Retina (tissue), 1 donor: ENCODE measurements at regions not wholly inside any gene's neighbourhood (a gene's known extent, or its start where the extent isn't known, plus 50 kb on each side); places are given as distances from the start of the nearest gene placed in this dataset.

Experiments
- DNase-seq: peaks from one replicate; pipeline ENCODE4 v3.0.0-alpha.2; 2016

GRCh38 chr16:79366635-79367034, 233.9 kb downstream of the MAF start:
- DNase-seq = no peak

GRCh38 chr16:79365702-79366101, 234.8 kb downstream of the MAF start:
- no peak for DNase-seq

- no peak for DNase-seq
Observed at GRCh38 chr16:79363484-79363883, 237.1 kb downstream of the MAF start.

- no peak for DNase-seq
Observed at GRCh38 chr16:79363035-79363434, 237.5 kb downstream of the MAF start.

- DNase-seq = no peak
Observed at GRCh38 chr16:79362300-79362970, 238.1 kb downstream of the MAF start.

GRCh38 chr16:79361132-79361751, 239.3 kb downstream of the MAF start:
- no peak for DNase-seq

GRCh38 chr16:79360267-79360666, 240.3 kb downstream of the MAF start:
- no peak for DNase-seq

GRCh38 chr16:79359082-79359481, 241.5 kb downstream of the MAF start:
- DNase-seq = no peak

- no peak for DNase-seq
Observed at GRCh38 chr16:79358188-79358587, 242.3 kb downstream of the MAF start.

- no peak for DNase-seq
Observed at GRCh38 chr16:79355600-79356358, 244.8 kb downstream of the MAF start.

GRCh38 chr16:79351927-79352326, 248.6 kb downstream of the MAF start:
- DNase-seq = no peak

- DNase-seq = no peak
Observed at GRCh38 chr16:79349803-79350202, 250.7 kb downstream of the MAF start.

- no peak for DNase-seq
Observed at GRCh38 chr16:79348521-79349306, 251.8 kb downstream of the MAF start.

GRCh38 chr16:79347277-79347676, 253.3 kb downstream of the MAF start:
- peak; percentile 69 for DNase-seq

GRCh38 chr16:79339863-79340262, 260.7 kb downstream of the MAF start:
- peak; percentile 51 for DNase-seq

- no peak for DNase-seq
Observed at GRCh38 chr16:79337906-79338305, 262.6 kb downstream of the MAF start.

GRCh38 chr16:79336437-79337229, 263.9 kb downstream of the MAF start:
- DNase-seq = no peak

- DNase-seq = no peak
Observed at GRCh38 chr16:79334127-79334526, 266.4 kb downstream of the MAF start.

- no peak for DNase-seq
Observed at GRCh38 chr16:79331066-79331465, 269.5 kb downstream of the MAF start.

GRCh38 chr16:79329967-79330366, 270.6 kb downstream of the MAF start:
- no peak for DNase-seq

- no peak for DNase-seq
Observed at GRCh38 chr16:79329166-79329521, 271.4 kb downstream of the MAF start.

- no peak for DNase-seq
Observed at GRCh38 chr16:79328402-79329165, 272.0 kb downstream of the MAF start.
